HG03097 (cell line): ENCODE measurements at regions not wholly inside any gene's neighbourhood (a gene's known extent, or its start where the extent isn't known, plus 50 kb on each side); places are given as distances from the start of the nearest gene placed in this dataset.

Experiments used
- ATAC-seq: cut with Tn5 transposase; IDR thresholded peaks from one replicate; pipeline ENCODE4 v1.9.1; 2021; ENCODE audit not compliant: unreplicated experiment, low FRiP score

GRCh38 chr21:38968887-38969543, 163.3 kb downstream of the ETS2 start:
- no peak for ATAC-seq

DNA sequence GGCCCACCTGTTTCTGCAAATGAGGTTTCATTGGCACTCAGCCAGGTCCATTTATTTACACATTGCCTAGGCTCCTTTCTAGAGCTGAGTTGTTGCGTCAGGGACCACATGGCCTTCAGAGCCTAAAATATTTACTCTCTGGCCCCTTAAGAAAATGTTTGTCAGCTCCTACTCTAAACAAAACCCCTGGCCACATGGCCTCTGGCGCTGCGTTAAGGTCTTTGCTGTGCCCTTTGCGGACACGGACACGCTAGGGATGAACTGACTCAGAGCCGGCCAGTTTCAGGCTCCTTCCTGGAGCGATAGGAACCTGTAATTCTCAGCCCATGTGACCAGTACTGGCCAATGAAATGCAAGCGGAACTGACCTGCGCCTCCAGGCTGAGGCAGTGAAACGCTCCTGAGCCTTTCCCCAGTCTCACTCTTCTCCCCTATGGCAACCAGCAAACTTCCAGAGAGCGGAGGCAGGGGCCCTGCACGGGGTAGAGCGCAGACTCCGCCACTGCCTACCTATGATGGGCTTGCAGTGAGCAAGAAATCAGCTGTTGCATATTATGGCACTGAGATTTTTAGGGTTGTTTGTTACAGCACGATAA, 160.3 kb downstream of the ETS2 start:
- no peak for ATAC-seq

DNA sequence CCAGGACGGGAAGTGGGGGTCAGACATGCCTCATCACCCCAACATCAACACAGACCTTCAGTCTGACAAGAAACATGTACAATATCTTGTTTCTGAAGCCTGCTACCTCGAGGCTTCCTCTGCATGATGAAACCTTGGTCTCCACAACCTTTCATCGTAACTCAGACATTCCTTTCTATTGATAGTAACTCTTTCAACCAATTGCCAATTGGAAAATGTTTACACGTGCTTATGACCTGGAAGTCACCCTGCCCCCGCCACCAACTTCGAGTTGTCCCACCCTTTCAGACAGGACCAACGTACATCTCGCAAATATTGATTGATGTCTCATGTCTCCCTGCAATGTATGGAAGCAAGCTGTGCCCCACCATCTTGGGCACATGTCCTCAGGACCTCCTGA, 159.5 kb downstream of the ETS2 start:
- ATAC-seq = no peak

- ATAC-seq = no peak
These were observed 157.3 kb downstream of the ETS2 start for GRCh38 chr21:38963006-38963405.

DNA sequence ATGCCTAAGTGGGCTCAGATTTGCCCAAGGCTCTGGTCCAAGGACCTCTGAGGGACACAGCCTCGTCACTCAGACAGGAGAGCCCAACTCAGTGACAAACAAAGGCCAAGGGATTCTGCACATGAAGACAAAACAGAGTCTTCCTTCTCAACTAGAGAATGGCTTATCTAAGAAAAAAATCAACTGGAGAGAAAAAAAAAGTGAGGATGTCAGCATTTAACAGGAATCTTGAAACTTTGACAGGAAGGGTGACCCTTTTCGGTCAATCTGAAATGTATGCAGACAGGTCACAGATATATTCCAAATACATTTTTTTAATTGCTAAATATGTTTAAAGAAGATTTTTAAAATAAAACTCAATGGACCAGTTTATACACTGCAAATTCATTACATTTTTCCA, 154.5 kb downstream of the ETS2 start:
- ATAC-seq = no peak

GRCh38 chr21:38959692-38960061, 153.9 kb downstream of the ETS2 start:
- ATAC-seq = no peak

- no peak for ATAC-seq
These were observed 153.4 kb downstream of the ETS2 start for GRCh38 chr21:38958940-38959691.

GRCh38 chr21:38958323-38958705, 152.6 kb downstream of the ETS2 start:
- ATAC-seq = no peak

DNA sequence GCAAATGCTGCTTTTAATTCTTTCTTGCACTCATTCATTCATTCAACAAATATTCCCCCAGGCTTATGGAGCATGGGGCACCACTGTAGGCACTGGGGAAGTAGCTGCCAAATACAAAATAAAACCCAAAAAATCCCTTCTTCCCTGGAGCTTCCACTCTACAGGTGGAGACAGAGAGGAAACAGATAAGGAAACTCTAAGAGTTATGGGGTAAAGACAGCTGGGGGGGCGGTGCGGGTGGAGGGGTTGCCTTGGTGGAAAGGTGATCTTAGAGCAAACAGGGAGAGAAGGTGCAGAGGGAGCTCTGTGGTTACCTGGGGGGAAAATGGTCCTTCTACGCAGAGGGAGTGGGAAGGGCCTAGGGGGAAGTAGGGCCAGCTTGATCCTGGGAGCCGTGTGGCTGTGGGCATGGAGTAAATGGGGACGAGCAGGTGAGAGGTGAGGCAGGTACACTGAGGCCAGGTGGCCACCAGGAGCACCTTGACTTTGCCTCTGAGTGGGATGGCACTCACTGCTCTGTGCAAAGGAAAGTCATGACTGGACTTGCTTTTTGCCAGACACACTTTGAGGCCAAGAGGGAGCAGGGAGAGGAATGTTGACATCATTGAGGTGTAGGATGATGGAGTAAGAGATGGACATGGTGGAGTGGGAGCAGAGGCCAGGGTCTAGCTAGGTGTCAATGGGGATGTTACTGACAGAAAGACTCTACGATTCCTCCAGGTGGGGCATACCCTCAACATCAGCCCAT, 152.0 kb downstream of the ETS2 start:
- no peak for ATAC-seq

GRCh38 chr21:38956856-38957571, 151.3 kb downstream of the ETS2 start:
- ATAC-seq = no peak

DNA sequence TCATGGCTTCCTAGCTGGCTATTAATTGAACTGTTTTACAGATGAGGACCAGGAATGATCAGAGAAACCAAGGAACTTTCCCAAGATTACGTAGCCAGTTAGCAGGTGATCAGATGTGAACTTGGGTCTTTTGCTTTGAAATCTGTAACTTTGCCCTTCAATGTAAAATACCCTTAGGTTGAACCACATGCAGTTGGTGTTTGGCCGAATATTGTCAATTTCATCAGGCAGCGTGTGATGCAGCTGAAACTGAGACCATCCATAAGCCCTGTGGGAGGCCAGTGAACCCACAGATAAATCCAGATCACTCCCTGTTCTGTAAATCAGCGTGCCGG, 150.8 kb downstream of the ETS2 start:
- ATAC-seq = no peak

GRCh38 chr21:38956007-38956406, 150.3 kb downstream of the ETS2 start:
- ATAC-seq = no peak

- ATAC-seq = no peak
These were observed 149.8 kb downstream of the ETS2 start for GRCh38 chr21:38955495-38955894.

GRCh38 chr21:38954588-38955004, 148.9 kb downstream of the ETS2 start:
- ATAC-seq = no peak

- no peak for ATAC-seq
These were observed 147.8 kb downstream of the ETS2 start for GRCh38 chr21:38953516-38953915.

DNA sequence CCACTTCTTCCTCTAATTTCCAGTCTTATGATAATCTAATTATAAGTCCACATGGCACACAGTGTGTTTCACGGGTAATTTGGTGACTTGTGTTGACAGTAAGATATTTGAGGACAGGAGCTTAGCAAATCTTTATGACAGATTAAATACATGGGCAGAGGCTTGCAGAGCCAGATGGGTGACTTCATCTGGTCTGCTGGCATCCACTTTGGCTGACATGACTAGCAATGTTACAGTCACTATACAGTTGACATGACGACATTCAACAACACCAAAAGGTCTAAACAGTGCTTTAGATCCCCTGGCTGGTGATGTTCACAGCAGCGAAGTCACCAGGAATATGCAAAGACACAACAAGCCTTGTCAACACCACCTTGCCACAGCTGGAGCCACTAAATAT, 147.2 kb downstream of the ETS2 start:
- ATAC-seq = no peak

DNA sequence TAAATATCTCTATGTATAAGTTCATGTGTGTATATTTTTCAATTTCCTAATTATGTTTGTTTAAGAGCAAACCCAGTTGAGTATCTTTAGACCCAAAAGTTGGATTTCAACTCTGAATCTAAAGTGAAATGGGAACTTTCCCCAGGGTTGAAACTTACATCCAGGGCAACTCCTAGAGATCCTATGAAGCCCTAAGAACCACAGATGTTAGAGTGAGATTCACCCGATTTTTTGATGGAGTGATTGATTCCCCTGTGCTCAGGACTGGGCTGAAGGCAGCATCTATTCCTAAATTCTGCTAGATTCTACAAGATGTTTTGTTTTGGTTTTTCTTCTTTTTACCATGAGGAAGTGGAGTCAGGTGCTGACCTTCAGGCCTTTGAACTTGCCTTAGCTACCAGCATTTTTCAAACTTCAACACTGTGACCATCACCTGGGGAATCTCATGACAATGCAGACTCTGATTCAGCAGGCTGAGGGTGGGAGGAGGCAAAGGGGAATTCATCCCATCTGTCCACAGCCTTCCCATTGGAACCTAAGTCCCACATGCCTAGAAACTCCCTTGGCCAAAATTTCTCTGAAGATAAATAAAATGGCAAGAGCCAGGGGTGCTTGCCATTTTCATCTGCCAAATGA, 145.5 kb downstream of the ETS2 start:
- no peak for ATAC-seq

DNA sequence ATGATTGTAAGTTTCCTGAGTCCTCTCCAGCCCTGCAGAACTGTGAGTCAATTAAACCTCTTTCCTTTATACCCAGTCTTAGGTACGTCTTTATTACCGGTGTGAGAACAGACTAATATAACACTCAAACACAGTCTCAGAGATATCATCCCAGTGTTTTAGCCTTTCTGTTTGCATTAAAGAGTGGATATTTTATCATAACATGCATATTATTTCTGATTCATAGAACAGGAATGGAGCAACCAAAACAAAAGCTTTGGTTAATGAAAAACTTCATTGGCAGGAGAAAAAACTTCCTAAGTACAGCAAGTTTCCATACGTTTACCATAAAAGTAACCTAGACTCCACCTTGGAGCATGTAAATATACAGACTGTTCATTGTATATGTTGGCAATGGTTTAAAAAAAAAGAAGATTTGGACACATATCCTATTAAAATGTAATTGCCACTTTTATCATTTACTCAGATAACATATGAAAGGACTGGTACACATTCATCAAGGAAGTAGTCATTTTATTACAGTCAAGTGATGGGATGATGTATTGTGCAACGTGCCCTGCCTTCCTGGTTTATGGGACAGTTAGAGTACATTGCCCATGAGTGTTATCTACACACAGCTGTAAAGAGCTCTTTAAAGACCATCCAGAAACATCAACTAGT, 144.8 kb downstream of the ETS2 start:
- no peak for ATAC-seq

GRCh38 chr21:38949070-38949380, 143.3 kb downstream of the ETS2 start:
- no peak for ATAC-seq
